A673 (cell line): ENCODE measurements at regions not wholly inside any gene's neighbourhood (a gene's known extent, or its start where the extent isn't known, plus 50 kb on each side); places are given as distances from the start of the nearest gene placed in this dataset.

Source experiments
- BruUV-seq: library from RNA; stranded (reverse); fragments of 400-500 nt; replicated peaks from 2 replicates; lab custom pipeline; 2021; lab: Mats Ljungman, UMichigan
- CTCF ChIA-PET: fragments of 300-600 bp; sonication (Branson Sonifier 250); formaldehyde crosslinking; loops from one replicate; lab custom pipeline; 2022; ENCODE audit warnings: antibody characterized with exemption; lab: Charles Lee
- POLR2A ChIA-PET: fragments of 300-600 bp; sonication (Branson Sonifier 250); formaldehyde crosslinking; loops from one replicate; lab custom pipeline; 2022; ENCODE audit warnings: antibody characterized with exemption; ENCODE audit not compliant: low non-redundant PET; lab: Charles Lee
- DNase-seq: peaks from one replicate; pipeline ENCODE4 v3.0.0-alpha.2; 2015; ENCODE audit warnings: low spot score
- H3K27ac ChIP-seq: fragments of 200-600 bp; sonication (generic); 2 replicates; pipeline ENCODE4 v1.5.1; 2016; ENCODE audit warnings: mixed run types, low read depth, mild to moderate bottlenecking, mixed read lengths, antibody characterized with exemption, low read length; ENCODE audit not compliant: poor library complexity, severe bottlenecking
- H3K27me3 ChIP-seq: fragments of 200-600 bp; sonication (generic); replicated peaks from 2 replicates; pipeline ENCODE4 v1.6.1; 2017; ENCODE audit warnings: mixed run types, low read depth, mild to moderate bottlenecking, mixed read lengths, antibody characterized with exemption, low read length; ENCODE audit not compliant: insufficient read depth, poor library complexity
- H3K36me3 ChIP-seq: fragments of 200-600 bp; sonication (generic); 2 replicates; pipeline ENCODE4 v1.6.1; 2016; ENCODE audit warnings: mixed run types, mild to moderate bottlenecking, mixed read lengths, antibody characterized with exemption, low read length; ENCODE audit not compliant: insufficient read depth, poor library complexity, severe bottlenecking
- H3K4me1 ChIP-seq: fragments of 200-600 bp; sonication (generic); 2 replicates; pipeline ENCODE4 v1.6.1; 2017; ENCODE audit warnings: mixed run types, mild to moderate bottlenecking, mixed read lengths, antibody characterized with exemption, low read length; ENCODE audit not compliant: insufficient read depth, poor library complexity, severe bottlenecking
- H3K4me3 ChIP-seq: fragments of 200-600 bp; sonication (generic); 2 replicates; pipeline ENCODE4 v1.5.1; 2016; ENCODE audit warnings: low read depth, mixed run types, mild to moderate bottlenecking, mixed read lengths, low read length; ENCODE audit not compliant: poor library complexity, severe bottlenecking
- H3K9me3 ChIP-seq: fragments of 200-600 bp; sonication (generic); 2 replicates; pipeline ENCODE4 v1.6.1; 2016; ENCODE audit warnings: mixed run types, low read depth, mild to moderate bottlenecking, mixed read lengths, antibody characterized with exemption, low read length; ENCODE audit not compliant: poor library complexity, severe bottlenecking
- CTCF ChIP-seq: fragments of 300-800, 200-600 bp; sonication (generic); conservative IDR thresholded peaks from 2 replicates; pipeline ENCODE4 v1.5.1; 2017; ENCODE audit warnings: low read depth, mild to moderate bottlenecking, antibody characterized with exemption, low read length, moderate library complexity, mixed read lengths
- EZH2 ChIP-seq: fragments of 200-600 bp; sonication (generic); IDR thresholded peaks from 2 replicates; pipeline ENCODE4 v1.6.1; 2017; ENCODE audit warnings: borderline replicate concordance, low read depth, mild to moderate bottlenecking, mixed read lengths, antibody characterized with exemption, low read length; ENCODE audit not compliant: poor library complexity, severe bottlenecking
- intact Hi-C: fragments of 100-400 bp; cut with micrococcal nuclease; formaldehyde crosslinking; loops from one replicate; pipeline ENCODE4 v1.10.0; 2022; ENCODE audit not compliant: unreplicated experiment

- DNase-seq = no peak
- intact Hi-C loops = no loop called here
- Histone ChIP-seq H3K27ac (no peak overlapping the region), H3K36me3 (no peaks in the 10 kb centered on the region), H3K4me3 (no peak overlapping the region), H3K27me3 (no peaks in the 10 kb centered on the region), H3K4me1 (no peaks in the 10 kb centered on the region), H3K9me3 (no peaks in the 10 kb centered on the region)
- ChIA-PET CTCF (no interaction called here), POLR2A (no interaction called here)
- TF ChIP-seq EZH2 = no peak
- no peak for TF ChIP-seq CTCF
- BruUV-seq = no TSS peak
Measured at GRCh38 chr2:6384341-6384740, 481.4 kb downstream of the CMPK2 start.

GRCh38 chr2:6392354-6392753, 473.4 kb downstream of the CMPK2 start:
- Histone ChIP-seq H3K27me3 (no peaks in the 10 kb centered on the region), H3K9me3 (no peaks in the 10 kb centered on the region), H3K4me1 (no peaks in the 10 kb centered on the region), H3K4me3 (no peak overlapping the region), H3K27ac (no peak overlapping the region), H3K36me3 (no peaks in the 10 kb centered on the region)
- TF ChIP-seq CTCF (no peak), EZH2 (no peak)
- intact Hi-C loops = no loop called here
- DNase-seq = no peak
- ChIA-PET CTCF (interaction anchor here (0.5 kb wide), 1 partner anchor 26 kb away, joined by 4 read pairs; no protein-coding TSS in a partner anchor), POLR2A (no interaction called here)
- no TSS peak for BruUV-seq

GRCh38 chr2:6392966-6393365, 472.7 kb downstream of the CMPK2 start:
- POLR2A ChIA-PET = interaction anchor here (0.5 kb wide), 1 partner anchor 12 kb away, joined by 3 read pairs; no protein-coding TSS in a partner anchor
- H3K27ac ChIP-seq = no peak overlapping the region
- no TSS peak for BruUV-seq
- H3K36me3 ChIP-seq = no peaks in the 10 kb centered on the region
- H3K27me3 ChIP-seq = no peaks in the 10 kb centered on the region
- TF ChIP-seq CTCF (no peak), EZH2 (no peak)
- no peak for DNase-seq
- CTCF ChIA-PET = no interaction called here
- intact Hi-C loops = no loop called here
- no peak overlapping the region for H3K4me3 ChIP-seq
- H3K9me3 ChIP-seq = no peaks in the 10 kb centered on the region
- no peaks in the 10 kb centered on the region for H3K4me1 ChIP-seq
